ENCODE measurements at regions not wholly inside any gene's neighbourhood (a gene's known extent, or its start where the extent isn't known, plus 50 kb on each side); places are given as distances from the start of the nearest gene placed in this dataset.
"Not testable (repeated sequence)": the region's sequence is repeated elsewhere in the genome, so short reads cannot be mapped to it uniquely, and the experiment has no call there.

DNA sequence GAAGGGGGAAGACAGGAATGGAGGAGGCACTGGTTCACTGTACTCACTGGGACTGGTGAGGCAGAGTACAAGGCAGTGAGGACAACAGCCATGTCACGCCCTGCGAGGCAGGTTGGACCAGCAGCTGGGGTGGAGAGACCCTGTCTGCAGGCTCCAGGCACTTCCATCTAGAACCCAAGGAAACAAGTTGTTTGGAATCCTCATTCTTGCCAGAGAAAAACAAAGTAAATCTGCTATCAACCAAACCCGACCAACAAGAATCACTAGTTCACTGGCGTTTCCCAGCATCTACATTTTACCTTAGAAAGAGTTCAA is 98.5 kb upstream of the CDYL start:
- DNase-seq (ENCODE audit: low read depth in 4 of 4, low spot score in 3 of 4) = no peak

GRCh38 chr6:4677011-4677750 is 99.0 kb upstream of the CDYL start:
- no peak for DNase-seq (ENCODE audit: low read depth in 4 of 4, low spot score in 3 of 4)

DNA sequence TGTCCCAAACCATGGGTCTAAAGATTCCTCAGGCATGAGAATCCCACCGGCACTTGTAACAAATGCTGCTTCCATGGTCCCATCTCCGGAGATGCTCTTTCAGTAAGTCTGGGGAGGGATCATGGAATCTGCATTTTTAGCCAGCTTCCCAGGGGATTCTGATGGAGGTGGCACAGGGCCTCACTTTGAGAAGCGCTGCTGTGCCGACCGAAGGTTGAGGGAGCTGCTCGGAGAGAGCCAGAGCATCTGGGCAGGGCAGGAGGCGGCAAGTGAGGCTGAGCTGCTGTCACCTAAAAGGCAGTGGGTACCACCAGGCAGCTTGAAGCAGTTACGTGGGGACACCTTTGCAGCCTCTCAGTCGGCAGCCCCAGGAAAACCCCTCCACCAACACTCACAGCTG is 100.2 kb upstream of the CDYL start:
- no peak for DNase-seq (ENCODE audit: low read depth in 4 of 4, low spot score in 3 of 4)

GRCh38 chr6:4675121-4675520 is 101.1 kb upstream of the CDYL start:
- no peak for DNase-seq (ENCODE audit: low read depth in 4 of 4, low spot score in 3 of 4)

- no peak for DNase-seq (ENCODE audit: low read depth in 4 of 4, low spot score in 3 of 4)
Measured at GRCh38 chr6:4673861-4674260, 102.3 kb upstream of the CDYL start.

GRCh38 chr6:4672772-4673171 is 103.4 kb upstream of the CDYL start:
- no peak for DNase-seq (ENCODE audit: low read depth in 4 of 4, low spot score in 3 of 4)

- no peak for DNase-seq (ENCODE audit: low read depth in 4 of 4, low spot score in 3 of 4)
Measured at GRCh38 chr6:4671587-4672115, 104.6 kb upstream of the CDYL start.

GRCh38 chr6:4670824-4671409 is 105.3 kb upstream of the CDYL start:
- no peak for DNase-seq (ENCODE audit: low read depth in 4 of 4, low spot score in 3 of 4)

DNA sequence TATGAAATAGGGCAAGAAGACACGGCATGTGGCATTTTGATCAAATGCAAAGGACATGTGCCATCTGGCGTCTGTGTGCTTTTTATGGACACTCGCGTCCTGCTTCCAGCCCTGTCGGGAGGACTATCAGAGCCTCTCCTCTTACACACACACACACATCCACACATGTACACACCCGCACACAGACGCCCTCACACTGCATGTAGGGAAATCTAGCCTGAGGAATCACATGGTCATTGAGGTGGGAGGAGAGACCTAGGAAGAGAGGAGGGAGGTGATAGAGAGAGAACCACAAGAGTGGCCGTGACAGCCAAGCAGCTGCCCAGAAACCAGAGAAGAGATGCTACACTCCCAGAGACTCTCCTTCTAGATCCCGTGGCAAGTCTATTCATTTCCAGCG is 105.9 kb upstream of the CDYL start:
- no peak for DNase-seq (ENCODE audit: low read depth in 4 of 4, low spot score in 3 of 4)

GRCh38 chr6:4668271-4669179 is 107.7 kb upstream of the CDYL start:
- no peak for DNase-seq (ENCODE audit: low read depth in 4 of 4, low spot score in 3 of 4)

DNA sequence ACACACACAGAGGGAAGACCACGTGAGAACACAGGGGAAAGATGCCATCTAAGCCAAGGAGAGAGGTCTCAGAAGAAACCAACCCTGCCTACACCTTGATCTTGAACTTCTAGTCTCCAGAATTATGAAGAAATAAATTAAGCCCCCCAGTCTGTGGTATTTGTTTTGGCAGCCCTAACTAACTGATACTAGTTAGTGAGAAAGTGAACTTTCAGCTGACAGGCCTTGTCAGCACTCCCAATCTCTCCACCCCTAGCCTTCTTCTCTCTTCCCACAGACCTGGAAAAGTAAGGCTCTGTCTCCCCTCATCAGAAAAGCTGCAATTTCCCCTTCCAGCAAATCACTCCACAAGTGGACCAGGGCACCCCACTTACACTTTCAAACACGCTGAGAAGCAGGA is 108.6 kb upstream of the CDYL start:
- DNase-seq (ENCODE audit: low read depth in 4 of 4, low spot score in 3 of 4) = no peak

DNA sequence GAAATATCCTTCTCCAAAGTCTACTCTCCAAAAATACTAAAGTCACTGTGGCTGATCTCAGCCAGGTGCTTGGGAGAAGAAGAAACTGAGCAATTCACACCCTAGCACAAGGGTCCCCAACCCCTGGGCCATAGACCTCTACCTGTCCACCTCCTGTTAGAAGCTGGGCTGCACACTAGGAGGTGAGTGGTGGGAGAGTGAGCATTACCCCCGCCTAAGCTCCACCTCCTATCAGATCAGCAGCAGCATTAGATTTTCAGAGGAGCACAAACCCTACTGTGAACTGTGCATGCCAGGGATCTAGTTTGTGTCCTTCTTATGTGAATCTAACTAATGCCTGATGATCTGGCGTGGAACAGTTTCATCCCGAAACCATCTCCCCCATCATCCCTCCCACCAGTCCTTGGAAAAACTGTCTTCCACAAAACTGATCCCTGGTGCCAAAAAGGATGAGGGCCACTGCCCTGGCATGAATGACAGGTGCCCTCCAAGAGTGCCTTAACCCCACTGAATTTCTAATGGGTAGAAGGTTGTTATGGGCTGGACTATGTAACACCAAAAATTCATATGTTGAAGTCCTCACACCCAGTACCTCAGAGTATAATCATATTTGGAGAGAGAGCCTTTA is 109.2 kb upstream of the CDYL start:
- no peak for DNase-seq (ENCODE audit: low read depth in 4 of 4, low spot score in 3 of 4)

GRCh38 chr6:4665489-4666417 is 110.5 kb upstream of the CDYL start:
- no peak for DNase-seq (ENCODE audit: low read depth in 4 of 4, low spot score in 3 of 4)

- no peak for DNase-seq (ENCODE audit: low read depth in 4 of 4, low spot score in 3 of 4)
Measured at GRCh38 chr6:4664911-4665310, 111.3 kb upstream of the CDYL start.

GRCh38 chr6:4664117-4664626 is 112.0 kb upstream of the CDYL start:
- no peak for DNase-seq (ENCODE audit: low read depth in 4 of 4, low spot score in 3 of 4)

GRCh38 chr6:4662886-4663285 is 113.3 kb upstream of the CDYL start:
- DNase-seq (ENCODE audit: low read depth in 4 of 4, low spot score in 3 of 4) = no peak

DNA sequence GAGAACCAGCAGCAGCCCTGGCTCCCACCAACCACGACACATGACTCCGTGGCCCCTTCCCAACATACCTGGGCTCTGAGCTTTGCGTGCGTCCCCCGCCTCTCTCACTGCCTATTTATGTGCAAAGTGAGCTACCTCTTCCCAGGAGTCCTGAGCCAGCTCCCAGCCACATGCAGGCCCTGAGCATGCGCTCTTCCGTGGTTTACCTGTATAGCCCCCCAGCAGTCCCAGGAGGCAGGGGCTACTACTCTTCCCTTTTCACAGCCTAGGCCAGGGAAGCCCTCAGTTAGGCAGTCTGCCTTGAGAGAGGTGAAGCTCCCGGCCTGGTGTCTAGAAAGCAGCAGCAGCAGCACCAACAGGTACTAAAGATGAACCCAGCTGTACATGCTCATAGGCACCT is 114.8 kb upstream of the CDYL start:
- DNase-seq (ENCODE audit: low read depth in 4 of 4, low spot score in 3 of 4) = no peak

DNA sequence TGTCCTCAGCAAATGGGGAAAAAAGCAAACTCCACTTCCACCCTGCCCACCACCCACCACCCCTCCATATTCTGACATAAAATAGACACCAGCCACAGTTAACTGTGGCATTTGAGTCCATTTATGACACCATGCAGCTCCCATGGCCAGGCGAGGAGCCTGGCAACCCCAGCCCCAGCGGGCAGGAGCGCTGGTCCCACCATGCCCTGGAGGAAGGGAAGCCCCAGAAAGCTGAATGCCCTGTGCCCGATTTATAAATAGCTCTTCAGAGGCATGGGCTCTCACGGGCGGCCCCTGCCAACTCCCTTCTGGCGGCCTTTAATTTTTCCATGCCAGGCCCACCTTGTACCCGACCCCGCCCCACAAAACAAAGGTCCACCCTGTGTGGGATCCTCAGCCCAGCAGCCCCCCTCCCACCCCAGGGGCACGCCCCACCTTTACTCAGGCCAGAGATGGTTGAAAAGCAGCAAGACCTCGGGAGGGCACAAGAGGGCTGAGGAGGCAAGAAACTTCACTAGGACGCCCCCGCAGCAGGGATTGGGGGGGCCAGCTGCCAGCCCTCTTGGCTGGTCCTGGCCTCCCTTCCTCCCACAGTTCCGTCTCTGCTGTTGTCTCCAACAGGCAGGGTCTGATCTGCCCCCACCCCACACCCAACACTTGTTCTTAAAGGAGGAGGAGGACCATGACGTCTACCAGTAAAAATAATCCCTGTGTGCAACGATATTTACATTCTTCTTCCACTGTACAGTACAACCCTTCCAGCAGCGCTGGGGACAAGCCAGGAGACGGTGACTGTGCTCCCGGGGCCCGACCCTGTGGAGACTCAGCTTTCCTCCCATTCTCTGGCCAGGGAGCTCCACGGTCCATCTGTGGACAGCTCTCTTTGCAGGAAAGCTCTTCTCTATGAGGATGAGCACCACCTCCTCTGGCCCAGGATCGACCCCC is 115.6 kb upstream of the CDYL start:
- no peak for DNase-seq (ENCODE audit: low read depth in 4 of 4, low spot score in 3 of 4)

DNA sequence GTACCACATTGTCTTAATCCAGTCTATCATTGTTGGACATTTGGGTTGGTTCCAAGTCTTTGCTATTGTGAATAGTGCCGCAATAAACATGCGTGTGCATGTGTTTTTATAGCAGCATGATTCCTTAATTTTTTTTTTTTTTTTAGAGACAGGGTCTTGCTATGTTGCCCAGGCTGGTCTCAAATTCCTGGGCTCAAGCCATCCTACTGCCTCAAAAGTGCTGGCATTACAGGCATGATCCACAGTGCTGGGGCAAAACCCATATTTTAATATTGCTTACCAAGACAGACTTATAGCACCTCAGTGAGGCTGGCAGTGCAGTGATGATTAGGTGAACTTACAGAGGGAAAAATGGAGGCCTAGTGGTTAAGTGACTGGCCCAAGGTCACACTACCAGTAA is 116.5 kb upstream of the CDYL start:
- DNase-seq (ENCODE audit: low read depth in 4 of 4, low spot score in 3 of 4) = not testable (repeated sequence)

Measured in left renal pelvis (tissue), 4 donors.